ENCODE measurements at regions not wholly inside any gene's neighbourhood (a gene's known extent, or its start where the extent isn't known, plus 50 kb on each side); places are given as distances from the start of the nearest gene placed in this dataset.

- DNase-seq (ENCODE audit: low read depth in 2 of 2): no peak
- H3K79me2 ChIP-seq (ENCODE audit: control insufficient read depth, insufficient read depth, low read length): no peaks in the 10 kb centered on the region
- no peak overlapping the region for H3K4me3 ChIP-seq (replicated peaks in 1 of 4; ENCODE audit: control extremely low read depth in 1 of 4, insufficient read depth in 1 of 4, low read depth in 3 of 4, low read length in 4 of 4)
- H3K36me3 ChIP-seq (ENCODE audit: control insufficient read depth, insufficient read depth, low read length): no peaks in the 10 kb centered on the region
- H3K9me3 ChIP-seq (ENCODE audit: control insufficient read depth, insufficient read depth, low read depth, low read length): no peaks in the 10 kb centered on the region
- H3K27me3 ChIP-seq (ENCODE audit: control insufficient read depth, insufficient read depth, low read length): no peaks in the 10 kb centered on the region
- H3K4me1 ChIP-seq (ENCODE audit: control insufficient read depth, extremely low read depth, insufficient read depth, low read length): no peaks in the 10 kb centered on the region
- no peak overlapping the region for H3K9ac ChIP-seq (ENCODE audit: insufficient read depth, low read length)
- H3K4me2 ChIP-seq (ENCODE audit: extremely low read depth, insufficient read depth, low read length): no peak overlapping the region
- no peaks in the 10 kb centered on the region for H4K20me1 ChIP-seq (ENCODE audit: control insufficient read depth, extremely low read depth, insufficient read depth, low read length)
- H3K27ac ChIP-seq (ENCODE audit: insufficient read depth, low read length): no peak overlapping the region
- TF ChIP-seq CTCF (conservative IDR thresholded peaks at IDR 0.05 in 1 of 2, IDR thresholded peaks at IDR 0.05 in 1 of 2; ENCODE audit: low read depth in 1 of 2, low read length in 2 of 2) (no peak), EZH2 (IDR thresholded peaks at IDR 0.05; ENCODE audit: low read length, missing control alignments) (no peak)
- no peak overlapping the region for H2AFZ ChIP-seq (ENCODE audit: low read length)
Measured at GRCh38 chr13:44120849-44121755, 241.4 kb downstream of the LACC1 start.

GRCh38 chr13:44124352-44124751 is 244.6 kb downstream of the LACC1 start:
- H3K27ac ChIP-seq (ENCODE audit: insufficient read depth, low read length): no peak overlapping the region
- no peaks in the 10 kb centered on the region for H3K79me2 ChIP-seq (ENCODE audit: control insufficient read depth, insufficient read depth, low read length)
- H3K27me3 ChIP-seq (ENCODE audit: control insufficient read depth, insufficient read depth, low read length): no peaks in the 10 kb centered on the region
- no peaks in the 10 kb centered on the region for H3K36me3 ChIP-seq (ENCODE audit: control insufficient read depth, insufficient read depth, low read length)
- DNase-seq (ENCODE audit: low read depth in 2 of 2): no peak
- no peak overlapping the region for H3K4me2 ChIP-seq (ENCODE audit: extremely low read depth, insufficient read depth, low read length)
- no peak overlapping the region for H3K4me3 ChIP-seq (replicated peaks in 1 of 4; ENCODE audit: control extremely low read depth in 1 of 4, insufficient read depth in 1 of 4, low read depth in 3 of 4, low read length in 4 of 4)
- H3K9me3 ChIP-seq (ENCODE audit: control insufficient read depth, insufficient read depth, low read depth, low read length): no peaks in the 10 kb centered on the region
- peaks cover 7% of the 10 kb centered on the region for H3K4me1 ChIP-seq (ENCODE audit: control insufficient read depth, extremely low read depth, insufficient read depth, low read length)
- TF ChIP-seq CTCF (conservative IDR thresholded peaks at IDR 0.05 in 1 of 2, IDR thresholded peaks at IDR 0.05 in 1 of 2; ENCODE audit: low read depth in 1 of 2, low read length in 2 of 2) (no peak), EZH2 (IDR thresholded peaks at IDR 0.05; ENCODE audit: low read length, missing control alignments) (no peak)
- H2AFZ ChIP-seq (ENCODE audit: low read length): no peak overlapping the region
- no peaks in the 10 kb centered on the region for H4K20me1 ChIP-seq (ENCODE audit: control insufficient read depth, extremely low read depth, insufficient read depth, low read length)
- no peak overlapping the region for H3K9ac ChIP-seq (ENCODE audit: insufficient read depth, low read length)

- Histone ChIP-seq H3K27ac (ENCODE audit: insufficient read depth, low read length) (no peak overlapping the region), H4K20me1 (ENCODE audit: control insufficient read depth, extremely low read depth, insufficient read depth, low read length) (no peaks in the 10 kb centered on the region)
- TF ChIP-seq EZH2 (IDR thresholded peaks at IDR 0.05; ENCODE audit: low read length, missing control alignments) (no peak), CTCF (conservative IDR thresholded peaks at IDR 0.05 in 1 of 2, IDR thresholded peaks at IDR 0.05 in 1 of 2; ENCODE audit: low read depth in 1 of 2, low read length in 2 of 2) (no peak)
Measured at GRCh38 chr13:44125943-44126469, 246.3 kb downstream of the LACC1 start.

More at GRCh38 chr13:44125943-44126469, 246.3 kb downstream of the LACC1 start:
- Histone ChIP-seq H3K36me3 (ENCODE audit: control insufficient read depth, insufficient read depth, low read length) (no peaks in the 10 kb centered on the region), H3K4me3 (replicated peaks in 1 of 4; ENCODE audit: control extremely low read depth in 1 of 4, insufficient read depth in 1 of 4, low read depth in 3 of 4, low read length in 4 of 4) (no peak overlapping the region), H2AFZ (ENCODE audit: low read length) (no peak overlapping the region), H3K4me2 (ENCODE audit: extremely low read depth, insufficient read depth, low read length) (no peak overlapping the region), H3K9ac (ENCODE audit: insufficient read depth, low read length) (no peak overlapping the region), H3K4me1 (ENCODE audit: control insufficient read depth, extremely low read depth, insufficient read depth, low read length) (peaks cover 7% of the 10 kb centered on the region), H3K9me3 (ENCODE audit: control insufficient read depth, insufficient read depth, low read depth, low read length) (no peaks in the 10 kb centered on the region), H3K79me2 (ENCODE audit: control insufficient read depth, insufficient read depth, low read length) (no peaks in the 10 kb centered on the region), H3K27me3 (ENCODE audit: control insufficient read depth, insufficient read depth, low read length) (no peaks in the 10 kb centered on the region)
- peak in 1 of 2 donors; percentile 80 for DNase-seq (ENCODE audit: low read depth in 2 of 2)

Measured in fibroblast of lung (primary cell).